Astrocyte of the cerebellum (primary cell): ENCODE measurements at regions not wholly inside any gene's neighbourhood (a gene's known extent, or its start where the extent isn't known, plus 50 kb on each side); places are given as distances from the start of the nearest gene placed in this dataset.

Experiments
- DNase-seq: peaks from one replicate; pipeline ENCODE4 v3.0.0-alpha.2; 2011; ENCODE audit warnings: low read depth
- H3K4me3 ChIP-seq: 2 replicates; pipeline ENCODE4 v1.5.1; 2011; ENCODE audit warnings: mild to moderate bottlenecking, low read depth, low read length, moderate library complexity
- CTCF ChIP-seq: IDR thresholded peaks from 2 replicates; pipeline ENCODE4 v1.5.1; 2012; ENCODE audit warnings: low read length, low read depth, moderate library complexity, mild to moderate bottlenecking; ENCODE audit errors: missing control alignments
- in situ Hi-C: cut with HindIII; loops from 2 replicates; pipeline ENCODE4 v1.10.0; 2017; ENCODE audit warnings: low sequenced_read_pairs

- in situ Hi-C loops, result no loop called here
Observed at GRCh38 chr5:144979516-144980264, 809.0 kb downstream of the KCTD16 start.

GRCh38 chr5:144972317-144972716, 801.6 kb downstream of the KCTD16 start:
- TF ChIP-seq CTCF, result no peak
- no peak overlapping the region for H3K4me3 ChIP-seq
- in situ Hi-C loops, result no loop called here
- DNase-seq, result no peak

More at GRCh38 chr5:144979516-144980264, 809.0 kb downstream of the KCTD16 start:
- no peak for TF ChIP-seq CTCF
- DNase-seq, result no peak
- H3K4me3 ChIP-seq, result no peak overlapping the region

GRCh38 chr5:144971108-144971850, 800.6 kb downstream of the KCTD16 start:
- in situ Hi-C loops, result no loop called here
- no peak overlapping the region for H3K4me3 ChIP-seq
- no peak for DNase-seq
- no peak for TF ChIP-seq CTCF

- H3K4me3 ChIP-seq, result no peak overlapping the region
- in situ Hi-C loops, result no loop called here
- DNase-seq, result no peak
- TF ChIP-seq CTCF, result no peak
Observed at GRCh38 chr5:144960296-144960695, 789.6 kb downstream of the KCTD16 start.

- no peak overlapping the region for H3K4me3 ChIP-seq
- TF ChIP-seq CTCF, result no peak
- DNase-seq, result no peak
- in situ Hi-C loops, result no loop called here
Observed at GRCh38 chr5:144958002-144958401, 787.3 kb downstream of the KCTD16 start.

GRCh38 chr5:144950996-144951395, 780.3 kb downstream of the KCTD16 start:
- no peak overlapping the region for H3K4me3 ChIP-seq
- in situ Hi-C loops, result no loop called here
- DNase-seq, result no peak
- no peak for TF ChIP-seq CTCF
